NB4 (cell line): ENCODE measurements at regions not wholly inside any gene's neighbourhood (a gene's known extent, or its start where the extent isn't known, plus 50 kb on each side); places are given as distances from the start of the nearest gene placed in this dataset.

Source experiments
- POLR2A ChIP-seq: IDR thresholded peaks from 2 replicates; pipeline ENCODE4 v1.6.1; 2011; ENCODE audit warnings: mild to moderate bottlenecking; ENCODE audit not compliant: insufficient read length; ENCODE audit errors: extremely low read depth
- TF ChIP-seq, protein P1 (sequence below): IDR thresholded peaks from one replicate; pipeline ENCODE4 v1.5.1; 2012; ENCODE audit warnings: low read depth, low read length
- TF ChIP-seq, protein P2 (sequence below): IDR thresholded peaks from 2 replicates; pipeline ENCODE4 v1.6.1; 2011; ENCODE audit warnings: low read depth, low read length

DNA sequence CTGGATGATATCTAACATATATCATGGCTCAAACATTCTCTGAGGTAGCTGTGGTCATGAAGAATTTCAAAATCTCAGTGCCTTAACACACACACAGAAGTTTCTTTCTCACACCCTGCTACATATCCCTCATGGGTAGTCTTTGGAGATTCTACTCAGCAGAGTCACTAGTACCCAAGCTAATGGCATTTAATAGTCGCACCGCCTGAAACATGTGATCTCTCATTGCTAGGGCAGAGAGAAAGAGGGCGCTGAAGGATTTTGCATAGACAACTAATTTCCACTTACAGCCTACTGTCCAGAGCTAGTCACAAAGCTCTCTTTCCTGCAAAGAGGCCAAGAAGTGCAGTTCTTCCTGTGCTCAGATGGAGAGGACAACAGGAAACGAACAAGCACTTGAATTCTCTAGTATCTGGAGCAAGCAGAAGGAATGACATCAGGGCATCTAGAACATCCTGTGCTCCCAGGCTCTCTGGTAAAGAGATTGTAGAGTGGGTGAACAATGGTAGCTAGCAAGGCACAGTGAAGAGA is 183.4 kb upstream of the PTBP2 start:
- TF ChIP-seq POLR2A, result no peak
- TF ChIP-seq, protein P1, sequence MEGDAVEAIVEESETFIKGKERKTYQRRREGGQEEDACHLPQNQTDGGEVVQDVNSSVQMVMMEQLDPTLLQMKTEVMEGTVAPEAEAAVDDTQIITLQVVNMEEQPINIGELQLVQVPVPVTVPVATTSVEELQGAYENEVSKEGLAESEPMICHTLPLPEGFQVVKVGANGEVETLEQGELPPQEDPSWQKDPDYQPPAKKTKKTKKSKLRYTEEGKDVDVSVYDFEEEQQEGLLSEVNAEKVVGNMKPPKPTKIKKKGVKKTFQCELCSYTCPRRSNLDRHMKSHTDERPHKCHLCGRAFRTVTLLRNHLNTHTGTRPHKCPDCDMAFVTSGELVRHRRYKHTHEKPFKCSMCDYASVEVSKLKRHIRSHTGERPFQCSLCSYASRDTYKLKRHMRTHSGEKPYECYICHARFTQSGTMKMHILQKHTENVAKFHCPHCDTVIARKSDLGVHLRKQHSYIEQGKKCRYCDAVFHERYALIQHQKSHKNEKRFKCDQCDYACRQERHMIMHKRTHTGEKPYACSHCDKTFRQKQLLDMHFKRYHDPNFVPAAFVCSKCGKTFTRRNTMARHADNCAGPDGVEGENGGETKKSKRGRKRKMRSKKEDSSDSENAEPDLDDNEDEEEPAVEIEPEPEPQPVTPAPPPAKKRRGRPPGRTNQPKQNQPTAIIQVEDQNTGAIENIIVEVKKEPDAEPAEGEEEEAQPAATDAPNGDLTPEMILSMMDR, result no peak
- TF ChIP-seq, protein P2, sequence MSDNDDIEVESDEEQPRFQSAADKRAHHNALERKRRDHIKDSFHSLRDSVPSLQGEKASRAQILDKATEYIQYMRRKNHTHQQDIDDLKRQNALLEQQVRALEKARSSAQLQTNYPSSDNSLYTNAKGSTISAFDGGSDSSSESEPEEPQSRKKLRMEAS, result no peak
